Dermis microvascular lymphatic vessel endothelial cell (primary cell): ENCODE measurements at regions not wholly inside any gene's neighbourhood (a gene's known extent, or its start where the extent isn't known, plus 50 kb on each side); places are given as distances from the start of the nearest gene placed in this dataset.

Experiments
- DNase-seq, 2 donors: peaks; one replicate each; pipeline versions ENCODE4 v3.0.0 to v3.0.0-alpha.2; 2010; ENCODE audit warnings: low read depth in 2 of 2

- DNase-seq = no peak
Observed at GRCh38 chr5:172569861-172570558, 71.1 kb upstream of the NEURL1B start.

GRCh38 chr5:172568308-172568910 lies 72.7 kb upstream of the NEURL1B start:
- DNase-seq = no peak

GRCh38 chr5:172567843-172568242 lies 73.2 kb upstream of the NEURL1B start:
- DNase-seq = no peak

- DNase-seq = no peak
Observed at GRCh38 chr5:172567294-172567693, 73.8 kb upstream of the NEURL1B start.

GRCh38 chr5:172565931-172566665 lies 75.0 kb upstream of the NEURL1B start:
- DNase-seq = no peak

GRCh38 chr5:172565455-172565854 lies 75.6 kb upstream of the NEURL1B start:
- DNase-seq = no peak

- DNase-seq = no peak
Observed at GRCh38 chr5:172564883-172565282, 76.2 kb upstream of the NEURL1B start.

- no peak for DNase-seq
Observed at GRCh38 chr5:172564188-172564587, 76.9 kb upstream of the NEURL1B start.

- DNase-seq = no peak
Observed at GRCh38 chr5:172562443-172562842, 78.6 kb upstream of the NEURL1B start.

GRCh38 chr5:172561151-172561550 lies 79.9 kb upstream of the NEURL1B start:
- no peak for DNase-seq

GRCh38 chr5:172559004-172559932 lies 81.8 kb upstream of the NEURL1B start:
- DNase-seq = no peak

- no peak for DNase-seq
Observed at GRCh38 chr5:172558076-172558976, 82.7 kb upstream of the NEURL1B start.

- DNase-seq = no peak
Observed at GRCh38 chr5:172556971-172557461, 84.0 kb upstream of the NEURL1B start.

- no peak for DNase-seq
Observed at GRCh38 chr5:172556262-172556661, 84.8 kb upstream of the NEURL1B start.

- DNase-seq = no peak
Observed at GRCh38 chr5:172554562-172554961, 86.5 kb upstream of the NEURL1B start.

GRCh38 chr5:172553903-172554302 lies 87.2 kb upstream of the NEURL1B start:
- no peak for DNase-seq

GRCh38 chr5:172553167-172553566 lies 87.9 kb upstream of the NEURL1B start:
- DNase-seq = no peak

GRCh38 chr5:172550996-172551395 lies 90.1 kb upstream of the NEURL1B start:
- DNase-seq = no peak

GRCh38 chr5:172550096-172550765 lies 90.8 kb upstream of the NEURL1B start:
- no peak for DNase-seq

- DNase-seq = no peak
Observed at GRCh38 chr5:172549696-172550095, 91.4 kb upstream of the NEURL1B start.
